SK-N-SH treated with all-trans-retinoic acid at 6 μM for 48 hours (cell line): ENCODE measurements at regions not wholly inside any gene's neighbourhood (a gene's known extent, or its start where the extent isn't known, plus 50 kb on each side); places are given as distances from the start of the nearest gene placed in this dataset.

ENCODE experiments used
- ARNTL ChIP-seq: fragments of 450-650 bp; formaldehyde crosslinking; IDR thresholded peaks from 2 replicates; pipeline ENCODE4 v1.5.0; 2020; ENCODE audit warnings: low read depth, mild to moderate bottlenecking, moderate library complexity, borderline replicate concordance
- BACH2 ChIP-seq: fragments of 250-450 bp; sonication (Bioruptor Pico); IDR thresholded peaks from 2 replicates; pipeline ENCODE4 v1.9.0; 2021; ENCODE audit warnings: mild to moderate bottlenecking, borderline replicate concordance
- CREB5 ChIP-seq: fragments of 250-450 bp; sonication (Bioruptor Pico); IDR thresholded peaks from 2 replicates; pipeline ENCODE4 v1.5.1; 2020; ENCODE audit warnings: low read depth, mild to moderate bottlenecking, moderate library complexity
- ESRRG ChIP-seq: fragments of 250-450 bp; sonication (Bioruptor Pico); IDR thresholded peaks from 2 replicates; pipeline ENCODE4 v1.6.1; 2021; ENCODE audit warnings: mild to moderate bottlenecking
- GLIS3 ChIP-seq: fragments of 250-450 bp; sonication (Bioruptor Pico); IDR thresholded peaks from 2 replicates; pipeline ENCODE4 v1.5.0; 2020; ENCODE audit warnings: mild to moderate bottlenecking, moderate library complexity
- OSR1 ChIP-seq: fragments of 250-450 bp; sonication (Bioruptor Pico); IDR thresholded peaks from 2 replicates; pipeline ENCODE4 v1.8.0; 2022; ENCODE audit warnings: moderate library complexity, mild to moderate bottlenecking, inconsistent platforms
- RARB ChIP-seq: fragments of 250-450 bp; sonication (Bioruptor Pico); IDR thresholded peaks from 2 replicates; pipeline ENCODE4 v1.8.0; 2021; ENCODE audit warnings: mild to moderate bottlenecking, moderate library complexity
- TOX ChIP-seq: fragments of 250-450 bp; sonication (Bioruptor Pico); IDR thresholded peaks from 2 replicates; pipeline ENCODE4 v1.8.0; 2021; ENCODE audit warnings: mild to moderate bottlenecking, moderate library complexity, borderline replicate concordance
- TSHZ2 ChIP-seq: fragments of 250-450 bp; sonication (Bioruptor Pico); IDR thresholded peaks from 2 replicates; pipeline ENCODE4 v1.5.0; 2020; ENCODE audit warnings: mild to moderate bottlenecking, moderate library complexity
- ZC3H10 ChIP-seq: fragments of 250-450 bp; sonication (Bioruptor Pico); IDR thresholded peaks from 2 replicates; pipeline ENCODE4 v1.5.1; 2021; ENCODE audit warnings: mild to moderate bottlenecking, moderate library complexity
- ZFP30 ChIP-seq: fragments of 450-650 bp; formaldehyde crosslinking; IDR thresholded peaks from 2 replicates; pipeline ENCODE4 v1.5.0; 2022; ENCODE audit warnings: mild to moderate bottlenecking, moderate library complexity
- ZNF565 ChIP-seq: fragments of 450-650 bp; formaldehyde crosslinking; conservative IDR thresholded peaks from 2 replicates; pipeline ENCODE4 v1.5.0; 2020; ENCODE audit warnings: low read depth, mild to moderate bottlenecking, moderate library complexity
- ZNF70 ChIP-seq: fragments of 450-650 bp; formaldehyde crosslinking; IDR thresholded peaks from 2 replicates; pipeline ENCODE4 v1.5.0; 2020; ENCODE audit warnings: mild to moderate bottlenecking, moderate library complexity
- TF ChIP-seq, protein P1 (sequence below): fragments of 250-450 bp; sonication (Bioruptor Pico); IDR thresholded peaks from 2 replicates; pipeline ENCODE4 v1.8.0; 2020; ENCODE audit warnings: mild to moderate bottlenecking, moderate library complexity, borderline replicate concordance

DNA sequence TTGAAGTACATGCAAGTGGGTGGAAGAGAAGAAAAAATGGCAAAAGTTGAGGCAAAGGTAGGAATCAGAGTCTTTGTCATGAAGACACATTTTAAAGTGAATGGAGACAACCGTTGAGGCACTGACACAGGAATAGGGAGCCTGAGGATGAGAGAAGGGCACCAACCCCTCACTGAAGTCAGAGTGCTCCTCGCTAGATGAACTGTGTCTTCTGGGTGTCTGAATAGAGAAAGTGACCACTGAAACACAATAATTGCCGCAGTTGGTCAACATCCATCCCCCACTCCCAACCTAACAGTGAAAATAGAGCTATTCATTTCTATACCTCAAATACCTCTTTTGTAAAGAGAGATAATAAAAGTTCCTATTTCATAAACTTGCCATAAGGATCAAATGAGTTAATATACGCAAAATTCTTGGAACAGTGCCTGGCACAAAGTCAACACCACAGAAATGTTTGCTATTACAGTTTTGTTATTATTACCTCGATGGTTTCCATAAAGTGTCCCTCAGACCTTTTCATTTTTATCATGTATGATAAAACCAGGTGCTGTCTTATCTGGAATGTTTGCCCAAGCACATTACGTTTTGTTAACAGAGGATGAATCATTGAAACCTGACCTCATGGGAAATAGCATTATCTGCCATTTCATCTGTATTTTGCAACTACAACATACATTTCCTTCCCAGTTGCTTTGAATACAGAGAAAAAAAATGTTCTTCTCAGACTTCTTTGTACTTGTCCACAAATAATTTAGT, 61.8 kb upstream of the SP4 start:
- TF ChIP-seq CREB5, result no peak
- TF ChIP-seq, protein P1, sequence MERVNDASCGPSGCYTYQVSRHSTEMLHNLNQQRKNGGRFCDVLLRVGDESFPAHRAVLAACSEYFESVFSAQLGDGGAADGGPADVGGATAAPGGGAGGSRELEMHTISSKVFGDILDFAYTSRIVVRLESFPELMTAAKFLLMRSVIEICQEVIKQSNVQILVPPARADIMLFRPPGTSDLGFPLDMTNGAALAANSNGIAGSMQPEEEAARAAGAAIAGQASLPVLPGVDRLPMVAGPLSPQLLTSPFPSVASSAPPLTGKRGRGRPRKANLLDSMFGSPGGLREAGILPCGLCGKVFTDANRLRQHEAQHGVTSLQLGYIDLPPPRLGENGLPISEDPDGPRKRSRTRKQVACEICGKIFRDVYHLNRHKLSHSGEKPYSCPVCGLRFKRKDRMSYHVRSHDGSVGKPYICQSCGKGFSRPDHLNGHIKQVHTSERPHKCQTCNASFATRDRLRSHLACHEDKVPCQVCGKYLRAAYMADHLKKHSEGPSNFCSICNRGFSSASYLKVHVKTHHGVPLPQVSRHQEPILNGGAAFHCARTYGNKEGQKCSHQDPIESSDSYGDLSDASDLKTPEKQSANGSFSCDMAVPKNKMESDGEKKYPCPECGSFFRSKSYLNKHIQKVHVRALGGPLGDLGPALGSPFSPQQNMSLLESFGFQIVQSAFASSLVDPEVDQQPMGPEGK (CRISPR knock-in tag), result no peak
- TF ChIP-seq RARB (CRISPR knock-in tag), result no peak
- TF ChIP-seq ZC3H10 (CRISPR knock-in tag), result no peak
- TF ChIP-seq GLIS3, result no peak
- no peak for TF ChIP-seq ESRRG
- no peak for TF ChIP-seq ZNF565 (CRISPR knock-in tag)
- no peak for TF ChIP-seq TOX
- no peak for TF ChIP-seq ZFP30 (CRISPR knock-in tag)
- TF ChIP-seq BACH2, result no peak
- TF ChIP-seq ZNF70 (CRISPR knock-in tag), result no peak
- TF ChIP-seq OSR1 (CRISPR knock-in tag), result no peak
- no peak for TF ChIP-seq ARNTL (CRISPR knock-in tag)
- no peak for TF ChIP-seq TSHZ2
